ENCODE measurements at regions not wholly inside any gene's neighbourhood (a gene's known extent, or its start where the extent isn't known, plus 50 kb on each side); places are given as distances from the start of the nearest gene placed in this dataset.

GRCh38 chr20:40962733-40963504, 65.7 kb upstream of the TOP1 start:
- Mint-ChIP-seq H3K9me3 (ENCODE audit: low read depth) (no peaks in the 10 kb centered on the region), H3K4me1 (ENCODE audit: low read depth) (peaks cover 6% of the 10 kb centered on the region), H3K27ac (ENCODE audit: unreplicated experiment) (no peak overlapping the region), H3K36me3 (ENCODE audit: low read depth) (no peaks in the 10 kb centered on the region), H3K4me3 (ENCODE audit: unreplicated experiment) (no peak overlapping the region), H3K27me3 (ENCODE audit: low read depth) (no peaks in the 10 kb centered on the region)
- DNase-seq (ENCODE audit: low spot score) = no peak
- TF ChIP-seq, protein P1, sequence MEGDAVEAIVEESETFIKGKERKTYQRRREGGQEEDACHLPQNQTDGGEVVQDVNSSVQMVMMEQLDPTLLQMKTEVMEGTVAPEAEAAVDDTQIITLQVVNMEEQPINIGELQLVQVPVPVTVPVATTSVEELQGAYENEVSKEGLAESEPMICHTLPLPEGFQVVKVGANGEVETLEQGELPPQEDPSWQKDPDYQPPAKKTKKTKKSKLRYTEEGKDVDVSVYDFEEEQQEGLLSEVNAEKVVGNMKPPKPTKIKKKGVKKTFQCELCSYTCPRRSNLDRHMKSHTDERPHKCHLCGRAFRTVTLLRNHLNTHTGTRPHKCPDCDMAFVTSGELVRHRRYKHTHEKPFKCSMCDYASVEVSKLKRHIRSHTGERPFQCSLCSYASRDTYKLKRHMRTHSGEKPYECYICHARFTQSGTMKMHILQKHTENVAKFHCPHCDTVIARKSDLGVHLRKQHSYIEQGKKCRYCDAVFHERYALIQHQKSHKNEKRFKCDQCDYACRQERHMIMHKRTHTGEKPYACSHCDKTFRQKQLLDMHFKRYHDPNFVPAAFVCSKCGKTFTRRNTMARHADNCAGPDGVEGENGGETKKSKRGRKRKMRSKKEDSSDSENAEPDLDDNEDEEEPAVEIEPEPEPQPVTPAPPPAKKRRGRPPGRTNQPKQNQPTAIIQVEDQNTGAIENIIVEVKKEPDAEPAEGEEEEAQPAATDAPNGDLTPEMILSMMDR (IDR thresholded peaks at IDR 0.05) = peak; percentile 91

GRCh38 chr20:40963505-40963845, 65.1 kb upstream of the TOP1 start:
- TF ChIP-seq, protein P1 (IDR thresholded peaks at IDR 0.05) = no peak
- Mint-ChIP-seq H3K4me1 (ENCODE audit: low read depth) (peaks cover 5% of the 10 kb centered on the region), H3K9me3 (ENCODE audit: low read depth) (no peaks in the 10 kb centered on the region), H3K4me3 (ENCODE audit: unreplicated experiment) (no peak overlapping the region), H3K27me3 (ENCODE audit: low read depth) (no peaks in the 10 kb centered on the region), H3K27ac (ENCODE audit: unreplicated experiment) (no peak overlapping the region), H3K36me3 (ENCODE audit: low read depth) (no peaks in the 10 kb centered on the region)
- DNase-seq (ENCODE audit: low spot score) = no peak

DNA sequence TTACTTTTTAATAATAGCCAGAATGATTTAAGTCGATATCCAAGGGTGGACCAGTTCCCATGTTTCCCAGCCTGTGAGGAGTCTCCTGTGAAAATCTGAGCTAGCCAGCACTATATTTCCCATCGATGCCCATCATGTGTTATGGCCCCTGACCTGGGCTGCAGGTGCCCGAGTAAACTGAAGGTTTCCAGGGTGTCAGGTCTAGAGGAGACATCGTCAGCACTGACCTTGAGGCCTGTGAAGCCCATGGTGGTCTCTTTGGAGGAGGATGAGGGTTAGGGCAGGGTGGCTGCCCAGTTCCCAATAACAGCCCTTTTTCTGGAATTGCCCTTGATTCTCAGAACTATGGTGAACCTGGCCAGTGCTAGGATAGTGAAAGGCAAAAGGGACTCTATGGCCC, 63.0 kb upstream of the TOP1 start:
- no peak for DNase-seq (ENCODE audit: low spot score)
- H3K4me3 Mint-ChIP-seq (ENCODE audit: unreplicated experiment) = no peak overlapping the region
- H3K4me1 Mint-ChIP-seq (ENCODE audit: low read depth) = peaks cover 8% of the 10 kb centered on the region
- H3K36me3 Mint-ChIP-seq (ENCODE audit: low read depth) = no peaks in the 10 kb centered on the region
- H3K27ac Mint-ChIP-seq (ENCODE audit: unreplicated experiment) = no peak overlapping the region
- no peaks in the 10 kb centered on the region for H3K9me3 Mint-ChIP-seq (ENCODE audit: low read depth)
- TF ChIP-seq, protein P1 (IDR thresholded peaks at IDR 0.05) = no peak
- no peaks in the 10 kb centered on the region for H3K27me3 Mint-ChIP-seq (ENCODE audit: low read depth)

DNA sequence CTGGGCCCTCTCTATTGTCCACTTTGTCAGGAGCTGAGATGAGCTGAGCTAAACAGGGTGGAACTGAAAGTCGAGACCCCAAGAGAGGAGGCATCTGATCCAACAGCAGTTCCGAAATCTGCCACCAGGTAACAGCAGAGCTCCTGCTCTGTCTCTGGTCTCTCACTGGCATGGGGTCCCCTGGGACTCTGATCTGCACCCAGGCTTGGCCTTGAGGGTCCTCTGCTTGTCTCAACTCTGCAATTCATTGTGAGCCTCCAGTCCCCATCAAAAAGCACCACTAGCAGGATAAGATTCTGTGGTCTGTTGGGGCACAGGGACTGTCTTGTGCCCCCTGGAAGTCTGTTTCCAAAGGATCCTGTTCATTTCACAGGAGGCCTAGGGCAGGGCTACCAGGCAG, 62.5 kb upstream of the TOP1 start:
- Mint-ChIP-seq H3K27me3 (ENCODE audit: low read depth) (no peaks in the 10 kb centered on the region), H3K4me1 (ENCODE audit: low read depth) (peaks cover 12% of the 10 kb centered on the region), H3K27ac (ENCODE audit: unreplicated experiment) (no peak overlapping the region), H3K4me3 (ENCODE audit: unreplicated experiment) (no peak overlapping the region), H3K36me3 (ENCODE audit: low read depth) (no peaks in the 10 kb centered on the region), H3K9me3 (ENCODE audit: low read depth) (no peaks in the 10 kb centered on the region)
- no peak for DNase-seq (ENCODE audit: low spot score)
- TF ChIP-seq, protein P1 (IDR thresholded peaks at IDR 0.05) = peak; percentile 59

DNA sequence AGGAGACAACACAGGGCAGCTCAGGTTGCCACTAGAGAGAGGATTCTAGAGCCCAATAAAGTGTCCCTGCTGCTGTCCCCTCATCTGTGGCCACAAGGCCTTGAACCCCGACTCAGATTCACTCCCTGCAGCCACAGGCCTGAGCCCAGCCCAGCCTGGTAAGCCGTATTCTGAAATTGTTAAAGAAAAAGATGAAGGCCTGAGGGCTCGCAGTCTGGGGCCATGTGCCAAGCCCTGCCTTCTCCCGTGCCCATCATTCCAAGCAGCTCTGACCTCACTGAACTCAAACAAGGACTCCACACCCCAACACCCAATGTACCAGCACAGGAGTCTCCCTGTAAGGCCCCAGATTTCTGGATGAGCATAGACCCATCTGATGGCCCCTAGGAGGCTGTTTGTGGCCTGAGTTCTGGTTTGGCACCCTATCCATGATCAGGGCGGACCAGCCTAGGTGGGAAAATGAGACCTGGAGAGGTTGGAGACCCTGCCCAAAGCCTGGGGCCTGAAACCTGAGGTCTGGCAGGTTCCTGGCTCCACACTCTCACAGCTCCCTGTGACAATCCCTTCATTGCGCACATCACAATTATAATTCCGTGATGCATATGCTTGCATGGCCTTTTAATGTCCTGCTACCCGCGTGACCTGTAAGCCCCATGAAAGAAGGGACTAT, 62.0 kb upstream of the TOP1 start:
- Mint-ChIP-seq H3K4me3 (ENCODE audit: unreplicated experiment) (no peak overlapping the region), H3K9me3 (ENCODE audit: low read depth) (no peaks in the 10 kb centered on the region), H3K27me3 (ENCODE audit: low read depth) (no peaks in the 10 kb centered on the region), H3K4me1 (ENCODE audit: low read depth) (peaks cover 14% of the 10 kb centered on the region), H3K36me3 (ENCODE audit: low read depth) (no peaks in the 10 kb centered on the region), H3K27ac (ENCODE audit: unreplicated experiment) (no peak overlapping the region)
- TF ChIP-seq, protein P1 (IDR thresholded peaks at IDR 0.05) = no peak
- no peak for DNase-seq (ENCODE audit: low spot score)
